SK-N-SH (cell line): ENCODE measurements at regions not wholly inside any gene's neighbourhood (a gene's known extent, or its start where the extent isn't known, plus 50 kb on each side); places are given as distances from the start of the nearest gene placed in this dataset.

Experiments used
- CTCF ChIA-PET: fragments of 300-600, 350-600 bp; formaldehyde crosslinking; extraction: SDS; loops from one replicate; lab custom pipeline; 2021; lab: Yijun Ruan, JAX
- POLR2A ChIA-PET: fragments of 350-600 bp; sonication (Branson Sonifier 250); formaldehyde crosslinking; extraction: SDS; loops from one replicate; lab custom pipeline; 2020; ENCODE audit warnings: antibody characterized with exemption, inconsistent platforms; lab: Yijun Ruan, JAX
- DNase-seq: peaks from one replicate; pipeline ENCODE4 v3.0.0; 2012
- H2AFZ ChIP-seq: fragments of 200-600 bp; sonication (generic); 2 replicates; pipeline ENCODE4 v1.8.1; 2016; ENCODE audit warnings: antibody characterized with exemption, mild to moderate bottlenecking, low read depth
- H3F3A ChIP-seq: fragments of 200-600 bp; sonication (generic); replicated peaks from 2 replicates; pipeline ENCODE3; 2016; ENCODE audit warnings: antibody characterized with exemption, mild to moderate bottlenecking; ENCODE audit not compliant: insufficient read depth
- H3K27ac ChIP-seq, 2 experiments: fragments of 200-500 bp in 1 of 2; fragments of 200-600 bp in 1 of 2; sonication (Bioruptor generic) in 1 of 2; sonication (generic), shearing (Covaris generic) in 1 of 2; 2 replicates each; pipeline versions ENCODE4 v1.5.1 to v1.6.1; 2014 to 2016; ENCODE audit warnings: low read depth in 2 of 2, inconsistent platforms in 1 of 2, low read length in 1 of 2, mild to moderate bottlenecking in 1 of 2, mixed read lengths in 1 of 2
- H3K27me3 ChIP-seq: fragments of 200-600 bp; sonication (generic), shearing (Covaris generic); 2 replicates; pipeline ENCODE4 v1.6.1; 2016; ENCODE audit warnings: mixed run types; ENCODE audit not compliant: insufficient read depth
- H3K36me3 ChIP-seq, 2 experiments: fragments of 200-500 bp in 1 of 2; fragments of 200-600 bp in 1 of 2; sonication (Bioruptor generic) in 1 of 2; sonication (generic) in 1 of 2; replicated peaks in 1 of 2; 2 replicates each; pipeline versions ENCODE3 to v1.5.1; 2014 to 2016; ENCODE audit warnings: low read length in 1 of 2, mild to moderate bottlenecking in 1 of 2; ENCODE audit not compliant: insufficient read depth in 2 of 2, control insufficient read depth in 1 of 2
- H3K4me1 ChIP-seq, 2 experiments: fragments of 200-500 bp in 1 of 2; fragments of 200-600 bp in 1 of 2; sonication (Bioruptor generic) in 1 of 2; sonication (generic), shearing (Covaris generic) in 1 of 2; 2 replicates each; pipeline versions ENCODE4 v1.5.1 to v1.6.1; 2014 to 2016; ENCODE audit warnings: low read depth in 1 of 2, low read length in 1 of 2, mixed run types in 1 of 2; ENCODE audit not compliant: insufficient read depth in 2 of 2, control insufficient read depth in 1 of 2
- H3K4me2 ChIP-seq: fragments of 200-600 bp; sonication (generic), shearing (Covaris generic); 2 replicates; pipeline ENCODE4 v1.6.1; 2017; ENCODE audit warnings: mixed run types
- H3K4me3 ChIP-seq, 2 experiments: fragments of 200-500 bp in 1 of 2; fragments of 200-600 bp in 1 of 2; sonication (Bioruptor generic) in 1 of 2; sonication (generic), shearing (Covaris generic) in 1 of 2; 2 replicates each; pipeline versions ENCODE4 v1.5.1 to v1.8.1; 2014 to 2016; ENCODE audit warnings: low read depth in 2 of 2, inconsistent platforms in 1 of 2, low read length in 1 of 2, mild to moderate bottlenecking in 1 of 2, mixed read lengths in 1 of 2, moderate library complexity in 1 of 2
- H3K79me2 ChIP-seq: fragments of 200-600 bp; sonication (generic); 2 replicates; pipeline ENCODE4 v1.8.1; 2017; ENCODE audit warnings: mild to moderate bottlenecking; ENCODE audit not compliant: insufficient read depth
- H3K9ac ChIP-seq: fragments of 200-600 bp; sonication (generic); 2 replicates; pipeline ENCODE4 v1.6.1; 2017; ENCODE audit warnings: mixed run types
- H3K9me2 ChIP-seq: fragments of 200-600 bp; sonication (generic); 2 replicates; pipeline ENCODE4 v1.6.1; 2017; ENCODE audit warnings: mixed run types
- H3K9me3 ChIP-seq: fragments of 200-600 bp; sonication (generic); 2 replicates; pipeline ENCODE4 v1.6.1; 2017; ENCODE audit warnings: mixed run types, mild to moderate bottlenecking, moderate library complexity
- H4K20me1 ChIP-seq: fragments of 200-600 bp; sonication (generic); 2 replicates; pipeline ENCODE4 v1.6.1; 2017; ENCODE audit warnings: mild to moderate bottlenecking, mixed run types; ENCODE audit not compliant: insufficient read depth
- CHD2 ChIP-seq: fragments of 150-350 bp; IDR thresholded peaks from 2 replicates; pipeline ENCODE4 v1.6.1; 2018; ENCODE audit warnings: low read length; ENCODE audit not compliant: partially characterized antibody
- ELF1 ChIP-seq: IDR thresholded peaks from 2 replicates; pipeline ENCODE4 v1.4.0; 2012
- EP300 ChIP-seq, 2 experiments: IDR thresholded peaks; 2 replicates each; pipeline versions ENCODE4 v1.4.0 to v1.6.1; 2012; ENCODE audit warnings: borderline replicate concordance in 1 of 2, low read depth in 1 of 2, low read length in 1 of 2
- FOXJ3 ChIP-seq: sonication (generic); formaldehyde crosslinking; IDR thresholded peaks from 2 replicates; pipeline ENCODE4 v1.5.1; 2020; ENCODE audit warnings: mild to moderate bottlenecking, missing genetic modification reagents
- GABPA ChIP-seq: IDR thresholded peaks from 2 replicates; pipeline ENCODE4 v1.4.0; 2012; ENCODE audit warnings: low read depth, mild to moderate bottlenecking
- GATA2 ChIP-seq: sonication (generic); formaldehyde crosslinking; IDR thresholded peaks from 2 replicates; pipeline ENCODE4 v1.5.0; 2020; ENCODE audit warnings: mild to moderate bottlenecking, missing genetic modification reagents
- IRF3 ChIP-seq: fragments of 150-350 bp; IDR thresholded peaks from 2 replicates; pipeline ENCODE4 v1.6.1; 2016; ENCODE audit warnings: mild to moderate bottlenecking, low read depth, low read length
- JUND ChIP-seq: IDR thresholded peaks from 2 replicates; pipeline ENCODE4 v1.4.0; 2012
- MEF2A ChIP-seq: IDR thresholded peaks from 2 replicates; pipeline ENCODE4 v1.4.0; 2012; ENCODE audit warnings: low read depth, borderline replicate concordance
- MXI1 ChIP-seq: IDR thresholded peaks from 2 replicates; pipeline ENCODE4 v1.6.1; 2012; ENCODE audit warnings: mild to moderate bottlenecking, low read depth, low read length, improper control_type of control experiment
- NFIC ChIP-seq: IDR thresholded peaks from 2 replicates; pipeline ENCODE4 v1.4.0; 2012; ENCODE audit warnings: borderline replicate concordance
- POLR2AphosphoS5 ChIP-seq: IDR thresholded peaks from 2 replicates; pipeline ENCODE4 v1.6.1; 2012; ENCODE audit warnings: low read depth, low read length
- REST ChIP-seq: IDR thresholded peaks from 2 replicates; pipeline ENCODE4 v1.6.1; 2012; ENCODE audit warnings: mild to moderate bottlenecking, low read depth, low read length, moderate library complexity
- RXRA ChIP-seq: IDR thresholded peaks from 2 replicates; pipeline ENCODE4 v1.4.0; 2012; ENCODE audit warnings: low read depth, mild to moderate bottlenecking, borderline replicate concordance
- SMC3 ChIP-seq: IDR thresholded peaks from 2 replicates; pipeline ENCODE4 v1.6.1; 2012; ENCODE audit warnings: low read depth, low read length, improper control_type of control experiment
- TEAD4 ChIP-seq: IDR thresholded peaks from 2 replicates; pipeline ENCODE4 v1.4.0; 2012; ENCODE audit warnings: mild to moderate bottlenecking, borderline replicate concordance; ENCODE audit not compliant: insufficient read depth
- USF1 ChIP-seq: IDR thresholded peaks from 2 replicates; pipeline ENCODE4 v1.4.0; 2012; ENCODE audit warnings: low read depth, borderline replicate concordance
- USF2 ChIP-seq: fragments of 150-350 bp; IDR thresholded peaks from 2 replicates; pipeline ENCODE4 v1.6.1; 2017; ENCODE audit warnings: antibody characterized with exemption, low read length, low read depth, borderline replicate concordance
- YY1 ChIP-seq: IDR thresholded peaks from 2 replicates; pipeline ENCODE4 v1.4.0; 2012; ENCODE audit warnings: low read depth, mild to moderate bottlenecking
- WGBS: methylation state at CpG from one replicate; pipeline ENCODE4 v1.1.6; 2017; ENCODE audit warnings: low lambda C conversion rate; 5-methylcytosine and 5-hydroxymethylcytosine counted together

GRCh38 chr10:37681617-37681999, 175.8 kb downstream of the ZNF248 start:
- CTCF ChIA-PET, result no interaction called here
- no peak overlapping the region for H3K9ac ChIP-seq
- no peaks in the 10 kb centered on the region for H3K9me2 ChIP-seq
- no peak overlapping the region for H3K27ac ChIP-seq
- TF ChIP-seq NFIC (no peak), EP300 (IDR thresholded peaks at IDR 0.05; ENCODE audit: borderline replicate concordance in 1 of 2, low read depth in 1 of 2, low read length in 1 of 2) (no peak), ELF1 (no peak), SMC3 (no peak), RXRA (no peak), JUND (no peak), MEF2A (no peak), CHD2 (no peak), GATA2 (CRISPR knock-in tag) (no peak), GABPA (no peak), FOXJ3 (CRISPR knock-in tag) (no peak), USF1 (no peak), MXI1 (no peak), IRF3 (no peak), POLR2AphosphoS5 (no peak), TEAD4 (no peak), REST (no peak), YY1 (no peak), USF2 (no peak)
- H3K4me3 ChIP-seq, result no peak overlapping the region
- H2AFZ ChIP-seq, result no peak overlapping the region
- POLR2A ChIA-PET, result no interaction called here
- no peaks in the 10 kb centered on the region for H3K9me3 ChIP-seq
- H4K20me1 ChIP-seq, result no peaks in the 10 kb centered on the region
- no peak for DNase-seq
- no peaks in the 10 kb centered on the region for H3K79me2 ChIP-seq
- WGBS, result 15% methylated on average over 3 of the region's 12 CpGs
- no peaks in the 10 kb centered on the region for H3K27me3 ChIP-seq
- H3K36me3 ChIP-seq, result no peaks in the 10 kb centered on the region
- H3K4me1 ChIP-seq, result no peaks in the 10 kb centered on the region
- no peak overlapping the region for H3K4me2 ChIP-seq
- no peaks in the 10 kb centered on the region for H3F3A ChIP-seq
